ENCODE measurements at regions not wholly inside any gene's neighbourhood (a gene's known extent, or its start where the extent isn't known, plus 50 kb on each side); places are given as distances from the start of the nearest gene placed in this dataset.

DNA sequence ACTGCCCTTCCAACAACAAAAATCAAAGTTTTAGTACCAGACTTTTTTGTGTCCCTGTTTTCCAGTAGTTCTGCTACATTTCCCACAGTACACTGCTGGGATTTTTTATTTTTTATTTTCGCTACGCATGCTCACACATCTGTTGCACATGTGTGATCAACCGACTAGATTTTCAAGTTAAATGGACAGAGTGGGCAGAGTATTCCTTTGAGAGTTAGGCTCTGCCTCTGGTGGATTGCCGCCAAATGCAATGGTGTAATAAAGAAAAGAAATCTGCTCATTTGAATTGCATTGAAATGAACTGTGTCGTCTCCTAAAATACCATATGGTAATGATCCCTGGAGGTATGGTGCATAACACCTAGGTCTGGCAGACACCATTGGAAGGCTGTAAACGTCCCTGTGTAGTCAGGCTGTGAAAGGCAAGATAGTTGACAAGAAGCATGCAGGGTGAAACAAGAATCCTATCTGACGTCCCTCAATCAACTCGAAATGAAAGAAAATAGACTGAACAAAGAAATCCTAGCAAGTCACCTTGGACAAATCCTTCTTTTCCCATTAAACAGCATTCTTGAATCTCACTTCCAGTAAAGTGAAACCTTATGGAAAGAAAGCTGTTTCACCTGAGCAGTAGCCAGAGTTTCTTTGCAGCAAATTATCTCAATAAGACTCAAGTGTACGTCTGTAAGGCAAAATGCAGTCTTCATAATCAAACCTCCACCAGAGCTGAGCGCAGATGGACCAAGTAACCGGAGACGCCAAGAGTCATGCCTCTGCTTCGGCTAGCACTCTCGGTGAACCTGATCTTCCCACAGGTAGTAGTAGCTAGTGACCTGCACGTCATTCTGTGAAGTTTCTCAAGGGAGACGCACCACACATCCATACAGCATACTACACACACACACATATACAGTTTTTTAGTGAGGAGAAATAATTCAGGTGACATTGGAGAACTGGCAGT, 357.3 kb downstream of the CRPPA start:
- TF ChIP-seq, protein P1, sequence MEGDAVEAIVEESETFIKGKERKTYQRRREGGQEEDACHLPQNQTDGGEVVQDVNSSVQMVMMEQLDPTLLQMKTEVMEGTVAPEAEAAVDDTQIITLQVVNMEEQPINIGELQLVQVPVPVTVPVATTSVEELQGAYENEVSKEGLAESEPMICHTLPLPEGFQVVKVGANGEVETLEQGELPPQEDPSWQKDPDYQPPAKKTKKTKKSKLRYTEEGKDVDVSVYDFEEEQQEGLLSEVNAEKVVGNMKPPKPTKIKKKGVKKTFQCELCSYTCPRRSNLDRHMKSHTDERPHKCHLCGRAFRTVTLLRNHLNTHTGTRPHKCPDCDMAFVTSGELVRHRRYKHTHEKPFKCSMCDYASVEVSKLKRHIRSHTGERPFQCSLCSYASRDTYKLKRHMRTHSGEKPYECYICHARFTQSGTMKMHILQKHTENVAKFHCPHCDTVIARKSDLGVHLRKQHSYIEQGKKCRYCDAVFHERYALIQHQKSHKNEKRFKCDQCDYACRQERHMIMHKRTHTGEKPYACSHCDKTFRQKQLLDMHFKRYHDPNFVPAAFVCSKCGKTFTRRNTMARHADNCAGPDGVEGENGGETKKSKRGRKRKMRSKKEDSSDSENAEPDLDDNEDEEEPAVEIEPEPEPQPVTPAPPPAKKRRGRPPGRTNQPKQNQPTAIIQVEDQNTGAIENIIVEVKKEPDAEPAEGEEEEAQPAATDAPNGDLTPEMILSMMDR (IDR thresholded peaks at IDR 0.05): no peak
- no peak for TF ChIP-seq POLR2A (IDR thresholded peaks at IDR 0.05)
